Keratinocyte (primary cell): ENCODE measurements at regions not wholly inside any gene's neighbourhood (a gene's known extent, or its start where the extent isn't known, plus 50 kb on each side); places are given as distances from the start of the nearest gene placed in this dataset.

Experiments used
- CTCF ChIP-seq, 3 experiments: IDR thresholded peaks in 1 of 3; conservative IDR thresholded peaks in 1 of 3; optimal IDR thresholded peaks in 1 of 3; 2 replicates in 2 of 3; 3 replicates in 1 of 3; pipeline versions ENCODE3 to v1.5.1; 2011; ENCODE audit warnings: low read length in 3 of 3, mild to moderate bottlenecking in 3 of 3, moderate library complexity in 2 of 3, control low read depth in 1 of 3, inconsistent platforms in 1 of 3; ENCODE audit not compliant: insufficient read depth in 2 of 3; ENCODE audit errors: extremely low read depth in 1 of 3
- EZH2 ChIP-seq: IDR thresholded peaks from one replicate; pipeline ENCODE4 v1.6.1; 2012; ENCODE audit warnings: inconsistent platforms, mild to moderate bottlenecking, low read length, moderate library complexity

- TF ChIP-seq CTCF (optimal IDR thresholded peaks at IDR 0.05 in 1 of 3, IDR thresholded peaks at IDR 0.05 in 1 of 3, conservative IDR thresholded peaks at IDR 0.05 in 1 of 3; ENCODE audit: extremely low read depth in 1 of 3, insufficient read depth in 2 of 3, low read length in 3 of 3) (no peak), EZH2 (no peak)
These were observed 64.4 kb upstream of the ADGRA1 start for GRCh38 chr10:133023216-133023843.
